ENCODE measurements at regions not wholly inside any gene's neighbourhood (a gene's known extent, or its start where the extent isn't known, plus 50 kb on each side); places are given as distances from the start of the nearest gene placed in this dataset.

DNA sequence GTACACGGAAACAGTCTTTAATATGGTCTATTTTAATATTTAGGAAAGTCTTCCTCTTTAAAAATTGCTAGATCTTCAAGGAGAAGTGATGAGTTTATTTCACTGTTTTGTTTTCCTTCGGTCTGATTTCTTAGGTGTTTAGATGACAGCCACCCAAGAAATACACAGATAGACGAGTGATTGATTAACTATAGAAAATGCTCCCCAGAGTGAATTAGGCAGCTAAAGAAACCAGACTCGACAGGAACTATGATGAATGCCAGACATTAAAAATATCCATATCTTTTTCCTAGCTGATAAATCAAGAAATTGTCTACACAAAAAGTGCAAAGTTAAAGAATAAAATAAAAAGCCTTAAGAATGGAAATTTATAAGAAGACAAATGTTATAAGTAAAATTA lies 888.7 kb upstream of the CNTNAP5 start:
- H3K4me1 ChIP-seq (ENCODE audit: control insufficient read depth, insufficient read depth, low read length) = no peaks in the 10 kb centered on the region
- 100% methylated on average over 1 of the region's 4 CpGs for WGBS (ENCODE audit: insufficient coverage)
- no peak overlapping the region for H3K27ac ChIP-seq (ENCODE audit: low read depth, low read length)
- peak in 1 of 6 donors; percentile 21 for DNase-seq (ENCODE audit: low read depth in 4 of 6, low spot score in 6 of 6)
- peaks cover 6% of the 10 kb centered on the region for H3K9me3 ChIP-seq (ENCODE audit: control insufficient read depth, insufficient read depth, low read length)
- H3K27me3 ChIP-seq (ENCODE audit: control insufficient read depth, insufficient read depth, low read length) = no peaks in the 10 kb centered on the region
- no peaks in the 10 kb centered on the region for H3K36me3 ChIP-seq (ENCODE audit: control insufficient read depth, insufficient read depth, low read length)
- H3K4me3 ChIP-seq (ENCODE audit: low read depth, low read length) = no peak overlapping the region

DNA sequence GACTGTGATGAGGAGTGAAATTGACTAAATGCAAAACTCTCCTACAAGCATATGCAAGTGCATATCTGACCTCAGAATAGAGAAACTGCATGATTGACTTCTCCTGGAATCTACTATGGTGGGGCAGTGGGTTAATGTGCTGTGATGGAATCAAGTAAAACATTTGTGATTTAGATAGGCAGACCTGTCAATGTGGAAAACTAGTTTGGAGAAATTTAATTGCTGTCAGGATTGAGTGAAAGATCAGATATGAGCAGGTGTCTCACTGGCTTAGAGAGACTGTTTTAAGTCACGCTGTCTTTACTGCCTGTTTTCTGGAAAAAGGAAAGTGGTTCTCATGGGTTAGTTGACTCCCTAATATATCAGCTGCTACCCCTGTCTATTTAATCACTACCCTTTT lies 881.0 kb upstream of the CNTNAP5 start:
- Histone ChIP-seq H3K27ac (ENCODE audit: low read depth, low read length) (no peak overlapping the region), H3K36me3 (ENCODE audit: control insufficient read depth, insufficient read depth, low read length) (no peaks in the 10 kb centered on the region), H3K27me3 (ENCODE audit: control insufficient read depth, insufficient read depth, low read length) (no peaks in the 10 kb centered on the region), H3K4me1 (ENCODE audit: control insufficient read depth, insufficient read depth, low read length) (no peaks in the 10 kb centered on the region), H3K9me3 (ENCODE audit: control insufficient read depth, insufficient read depth, low read length) (no peaks in the 10 kb centered on the region), H3K4me3 (ENCODE audit: low read depth, low read length) (no peak overlapping the region)
- no peak for DNase-seq (ENCODE audit: low read depth in 4 of 6, low spot score in 6 of 6)
- WGBS (ENCODE audit: insufficient coverage) = no CpG with 5 or more reads among the region's 1 CpG

DNA sequence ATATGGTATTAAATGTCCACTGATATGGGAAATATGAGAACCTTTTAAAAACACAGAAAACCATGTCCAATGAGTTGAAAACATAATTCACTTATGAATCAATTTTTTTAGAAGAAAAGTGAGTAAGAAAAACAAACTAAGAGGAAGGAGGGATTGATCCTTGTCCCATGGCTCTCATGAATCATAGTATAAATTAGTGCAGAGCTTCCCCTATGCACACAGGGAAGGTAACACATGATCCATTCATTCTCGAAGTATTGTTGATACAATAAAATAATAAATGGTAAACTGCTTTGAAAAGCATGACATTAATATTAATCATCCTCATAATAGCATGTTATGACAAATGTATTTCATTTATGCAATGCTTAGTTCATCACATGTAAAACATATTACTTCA lies 872.0 kb upstream of the CNTNAP5 start:
- no CpG with 5 or more reads among the region's 1 CpG for WGBS (ENCODE audit: insufficient coverage)
- H3K27ac ChIP-seq (ENCODE audit: low read depth, low read length) = no peak overlapping the region
- no peak for DNase-seq (ENCODE audit: low read depth in 4 of 6, low spot score in 6 of 6)
- H3K36me3 ChIP-seq (ENCODE audit: control insufficient read depth, insufficient read depth, low read length) = no peaks in the 10 kb centered on the region
- H3K4me1 ChIP-seq (ENCODE audit: control insufficient read depth, insufficient read depth, low read length) = no peaks in the 10 kb centered on the region
- H3K27me3 ChIP-seq (ENCODE audit: control insufficient read depth, insufficient read depth, low read length) = no peaks in the 10 kb centered on the region
- H3K4me3 ChIP-seq (ENCODE audit: low read depth, low read length) = no peak overlapping the region
- no peaks in the 10 kb centered on the region for H3K9me3 ChIP-seq (ENCODE audit: control insufficient read depth, insufficient read depth, low read length)

DNA sequence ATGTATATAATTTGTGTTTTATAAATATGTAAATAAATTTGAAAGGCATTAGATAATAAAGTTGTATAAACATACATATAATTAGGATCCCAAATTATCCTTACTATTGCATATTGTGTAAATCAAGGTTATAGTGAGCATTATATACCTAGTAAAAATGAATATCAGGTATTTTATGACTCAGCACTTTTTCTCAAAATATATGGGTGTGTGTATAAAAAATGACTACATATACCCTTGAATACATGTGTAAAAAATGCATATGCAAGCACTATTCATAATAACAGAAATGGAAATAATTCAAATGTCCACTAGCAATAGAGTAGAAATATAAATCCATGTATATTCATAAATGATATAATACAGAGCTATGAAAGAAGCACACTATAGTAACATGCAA lies 870.9 kb upstream of the CNTNAP5 start:
- H3K27ac ChIP-seq (ENCODE audit: low read depth, low read length) = no peak overlapping the region
- DNase-seq (ENCODE audit: low read depth in 4 of 6, low spot score in 6 of 6) = no peak
- no peaks in the 10 kb centered on the region for H3K36me3 ChIP-seq (ENCODE audit: control insufficient read depth, insufficient read depth, low read length)
- no peak overlapping the region for H3K4me3 ChIP-seq (ENCODE audit: low read depth, low read length)
- no peaks in the 10 kb centered on the region for H3K27me3 ChIP-seq (ENCODE audit: control insufficient read depth, insufficient read depth, low read length)
- H3K4me1 ChIP-seq (ENCODE audit: control insufficient read depth, insufficient read depth, low read length) = no peaks in the 10 kb centered on the region
- H3K9me3 ChIP-seq (ENCODE audit: control insufficient read depth, insufficient read depth, low read length) = no peaks in the 10 kb centered on the region

DNA sequence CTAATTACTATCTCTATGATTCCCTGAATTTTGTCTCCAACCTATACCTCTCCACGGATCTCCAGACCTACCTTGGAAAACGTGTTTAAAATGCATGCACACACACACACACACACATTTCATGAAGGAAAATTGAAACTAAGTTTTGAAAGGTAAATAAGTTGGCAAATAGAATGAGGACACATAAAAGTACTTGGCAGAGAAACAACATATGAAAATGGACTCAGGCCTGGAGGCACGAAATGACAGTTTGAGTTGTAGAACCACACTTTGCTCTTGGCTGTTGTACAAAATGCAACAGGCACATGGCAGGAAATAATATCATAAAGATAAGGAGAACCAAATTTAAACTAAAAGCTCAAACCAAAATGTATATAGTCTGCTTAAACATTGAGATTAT lies 868.1 kb upstream of the CNTNAP5 start:
- DNase-seq (ENCODE audit: low read depth in 4 of 6, low spot score in 6 of 6) = no peak

DNA sequence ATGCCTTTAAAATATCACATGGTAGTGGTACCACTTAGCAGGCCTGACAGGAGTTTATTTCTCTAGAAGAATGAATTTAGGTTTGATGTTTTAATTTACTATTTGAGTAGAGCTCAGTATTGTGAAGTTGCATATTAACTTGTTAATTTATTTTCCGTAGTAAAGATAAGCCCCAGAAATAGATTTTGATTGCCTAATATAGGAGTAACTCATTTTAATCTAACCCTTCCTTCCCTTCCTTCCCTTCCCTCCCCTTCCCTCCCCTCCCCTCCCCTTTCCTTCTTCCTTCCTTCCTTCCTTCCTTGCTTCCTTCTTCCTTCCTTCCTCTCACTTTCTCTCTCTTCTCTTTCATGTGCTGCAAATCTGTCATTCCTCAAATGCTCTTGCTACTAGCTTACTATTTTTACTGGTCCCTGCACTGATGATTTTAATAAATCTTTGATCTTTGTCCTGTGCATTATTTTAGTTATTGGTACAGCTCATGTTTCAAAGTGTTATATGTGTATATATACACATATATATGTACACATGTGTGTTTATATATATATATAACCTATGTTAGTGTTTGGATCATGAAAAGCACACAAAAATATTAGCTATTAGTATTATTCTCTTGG lies 862.6 kb upstream of the CNTNAP5 start:
- no peak for DNase-seq (ENCODE audit: low read depth in 4 of 6, low spot score in 6 of 6)
- Histone ChIP-seq H3K4me1 (ENCODE audit: control insufficient read depth, insufficient read depth, low read length) (no peaks in the 10 kb centered on the region), H3K4me3 (ENCODE audit: low read depth, low read length) (no peak overlapping the region), H3K27ac (ENCODE audit: low read depth, low read length) (no peak overlapping the region), H3K27me3 (ENCODE audit: control insufficient read depth, insufficient read depth, low read length) (no peaks in the 10 kb centered on the region), H3K36me3 (ENCODE audit: control insufficient read depth, insufficient read depth, low read length) (no peaks in the 10 kb centered on the region), H3K9me3 (ENCODE audit: control insufficient read depth, insufficient read depth, low read length) (no peaks in the 10 kb centered on the region)
- WGBS (ENCODE audit: insufficient coverage) = no CpG with 5 or more reads among the region's 1 CpG

More for the DNA sequence above, 868.1 kb upstream of the CNTNAP5 start:
- WGBS (ENCODE audit: insufficient coverage) = no CpG with 5 or more reads among the region's 3 CpGs
- no peaks in the 10 kb centered on the region for H3K9me3 ChIP-seq (ENCODE audit: control insufficient read depth, insufficient read depth, low read length)
- H3K36me3 ChIP-seq (ENCODE audit: control insufficient read depth, insufficient read depth, low read length) = no peaks in the 10 kb centered on the region
- no peaks in the 10 kb centered on the region for H3K4me1 ChIP-seq (ENCODE audit: control insufficient read depth, insufficient read depth, low read length)
- H3K27me3 ChIP-seq (ENCODE audit: control insufficient read depth, insufficient read depth, low read length) = no peaks in the 10 kb centered on the region
- no peak overlapping the region for H3K27ac ChIP-seq (ENCODE audit: low read depth, low read length)
- H3K4me3 ChIP-seq (ENCODE audit: low read depth, low read length) = no peak overlapping the region

DNA sequence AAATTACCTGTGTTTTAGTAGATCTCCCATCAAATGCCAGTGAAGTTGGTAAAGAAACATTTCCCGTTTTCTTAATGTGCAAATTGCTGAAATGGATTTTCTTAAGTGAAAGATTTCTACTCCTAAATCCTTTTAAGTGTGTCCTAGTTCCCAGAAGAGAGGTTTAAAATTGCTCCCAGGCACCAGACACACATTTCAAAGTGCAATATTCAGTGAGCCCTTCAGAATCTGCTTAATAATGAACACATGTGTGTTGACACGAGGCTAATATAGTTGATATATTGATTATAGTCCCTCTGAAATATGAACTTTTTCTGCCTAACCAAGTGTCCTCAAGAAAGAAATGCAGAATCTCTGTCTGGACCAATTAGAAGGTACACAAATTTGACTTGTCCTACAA lies 861.7 kb upstream of the CNTNAP5 start:
- no peaks in the 10 kb centered on the region for H3K36me3 ChIP-seq (ENCODE audit: control insufficient read depth, insufficient read depth, low read length)
- WGBS (ENCODE audit: insufficient coverage) = no CpG with 5 or more reads among the region's 2 CpGs
- no peak overlapping the region for H3K27ac ChIP-seq (ENCODE audit: low read depth, low read length)
- no peaks in the 10 kb centered on the region for H3K27me3 ChIP-seq (ENCODE audit: control insufficient read depth, insufficient read depth, low read length)
- no peaks in the 10 kb centered on the region for H3K4me1 ChIP-seq (ENCODE audit: control insufficient read depth, insufficient read depth, low read length)
- DNase-seq (ENCODE audit: low read depth in 4 of 6, low spot score in 6 of 6) = peak in 1 of 6 donors; percentile 74
- no peak overlapping the region for H3K4me3 ChIP-seq (ENCODE audit: low read depth, low read length)
- no peaks in the 10 kb centered on the region for H3K9me3 ChIP-seq (ENCODE audit: control insufficient read depth, insufficient read depth, low read length)

DNA sequence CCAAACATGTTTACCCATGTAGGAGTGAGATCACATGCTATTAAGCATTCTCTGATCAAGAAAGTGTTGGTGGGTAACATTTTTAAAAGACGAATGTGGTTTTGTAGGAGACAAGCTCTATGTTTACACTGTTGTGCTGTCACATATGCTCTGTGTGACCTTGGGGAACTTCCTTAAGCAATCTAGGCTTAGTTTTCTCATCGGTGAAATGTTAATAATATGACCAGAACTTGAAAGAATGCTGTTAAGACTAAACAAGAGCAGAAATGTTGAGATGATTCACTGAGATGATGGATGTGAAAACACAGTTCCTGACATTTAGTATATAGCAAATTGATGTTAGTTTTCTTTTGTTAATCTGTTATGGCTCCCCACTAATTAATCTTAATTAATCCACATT lies 860.9 kb upstream of the CNTNAP5 start:
- Histone ChIP-seq H3K4me3 (ENCODE audit: low read depth, low read length) (no peak overlapping the region), H3K27ac (ENCODE audit: low read depth, low read length) (no peak overlapping the region), H3K36me3 (ENCODE audit: control insufficient read depth, insufficient read depth, low read length) (no peaks in the 10 kb centered on the region), H3K27me3 (ENCODE audit: control insufficient read depth, insufficient read depth, low read length) (no peaks in the 10 kb centered on the region), H3K9me3 (ENCODE audit: control insufficient read depth, insufficient read depth, low read length) (no peaks in the 10 kb centered on the region), H3K4me1 (ENCODE audit: control insufficient read depth, insufficient read depth, low read length) (no peaks in the 10 kb centered on the region)
- WGBS (ENCODE audit: insufficient coverage) = 83% methylated on average over 2 of the region's 2 CpGs
- no peak for DNase-seq (ENCODE audit: low read depth in 4 of 6, low spot score in 6 of 6)

DNA sequence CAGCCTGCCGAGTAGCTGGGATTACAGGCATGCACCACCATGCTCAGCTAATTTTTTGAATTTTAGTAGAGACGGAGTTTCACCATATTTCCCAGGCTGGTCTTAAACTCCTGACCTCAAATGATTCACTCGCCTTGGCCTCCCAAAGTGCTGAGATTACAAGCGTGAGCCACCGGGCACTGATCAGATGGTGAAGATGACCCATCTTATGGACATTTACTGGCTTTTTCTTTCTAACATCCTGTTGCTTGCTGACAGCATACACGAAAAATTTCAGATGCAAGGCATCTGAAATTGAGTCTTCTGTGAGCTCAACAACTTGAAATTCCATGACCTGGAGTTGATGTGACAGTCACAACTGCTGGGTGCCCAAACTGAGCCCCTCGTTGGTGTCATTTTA lies 859.5 kb upstream of the CNTNAP5 start:
- 87% methylated on average over 6 of the region's 7 CpGs for WGBS (ENCODE audit: insufficient coverage)
- no peaks in the 10 kb centered on the region for H3K9me3 ChIP-seq (ENCODE audit: control insufficient read depth, insufficient read depth, low read length)
- no peaks in the 10 kb centered on the region for H3K27me3 ChIP-seq (ENCODE audit: control insufficient read depth, insufficient read depth, low read length)
- H3K4me1 ChIP-seq (ENCODE audit: control insufficient read depth, insufficient read depth, low read length) = no peaks in the 10 kb centered on the region
- H3K27ac ChIP-seq (ENCODE audit: low read depth, low read length) = no peak overlapping the region
- no peak for DNase-seq (ENCODE audit: low read depth in 4 of 6, low spot score in 6 of 6)
- no peak overlapping the region for H3K4me3 ChIP-seq (ENCODE audit: low read depth, low read length)
- no peaks in the 10 kb centered on the region for H3K36me3 ChIP-seq (ENCODE audit: control insufficient read depth, insufficient read depth, low read length)

DNA sequence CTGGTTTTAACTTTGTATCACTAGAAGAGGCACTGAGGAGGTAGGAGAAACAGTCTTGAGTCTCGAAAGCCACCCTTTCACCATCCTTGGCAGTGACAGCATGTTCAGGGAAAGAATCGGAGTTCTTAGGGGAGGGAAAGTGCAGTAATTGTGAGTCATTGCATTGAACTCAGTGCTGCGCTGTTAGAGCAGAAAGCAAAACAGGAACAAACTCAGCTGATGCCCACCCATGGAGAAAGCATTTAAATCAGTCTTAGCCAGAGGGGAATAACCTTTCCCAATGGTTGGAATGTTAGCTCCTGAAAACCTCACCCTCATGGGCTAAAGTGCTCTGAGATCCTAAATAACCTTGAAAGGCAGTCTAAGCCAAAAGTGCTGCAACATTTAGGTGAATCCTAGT lies 845.6 kb upstream of the CNTNAP5 start:
- DNase-seq (ENCODE audit: low read depth in 4 of 6, low spot score in 6 of 6) = no peak
- Histone ChIP-seq H3K4me1 (ENCODE audit: control insufficient read depth, insufficient read depth, low read length) (no peaks in the 10 kb centered on the region), H3K27me3 (ENCODE audit: control insufficient read depth, insufficient read depth, low read length) (no peaks in the 10 kb centered on the region), H3K27ac (ENCODE audit: low read depth, low read length) (no peak overlapping the region), H3K36me3 (ENCODE audit: control insufficient read depth, insufficient read depth, low read length) (no peaks in the 10 kb centered on the region), H3K4me3 (ENCODE audit: low read depth, low read length) (no peak overlapping the region), H3K9me3 (ENCODE audit: control insufficient read depth, insufficient read depth, low read length) (no peaks in the 10 kb centered on the region)
- 75% methylated on average over 2 of the region's 3 CpGs for WGBS (ENCODE audit: insufficient coverage)

Data from spinal cord (tissue), 9 donors.